ENCODE measurements at regions not wholly inside any gene's neighbourhood (a gene's known extent, or its start where the extent isn't known, plus 50 kb on each side); places are given as distances from the start of the nearest gene placed in this dataset.

- no peak overlapping the region for H3K4me3 ChIP-seq (ENCODE audit: low read length)
- H3K9me3 ChIP-seq (ENCODE audit: control insufficient read depth, low read length) = no peaks in the 10 kb centered on the region
- peak overlapping the region; percentile 25 for H3K27ac ChIP-seq (ENCODE audit: low read length)
- WGBS = 70% methylated on average over 12 of the region's 12 CpGs
- ATAC-seq (peak; percentile 88 to 89), DNase-seq (peak; percentile 72 to 81 (median 80))
- H3K4me1 ChIP-seq (ENCODE audit: control insufficient read depth, insufficient read depth, low read length) = peaks cover 3% of the 10 kb centered on the region
- intact Hi-C loops (cut with DNase I) = no loop called here
- no peaks in the 10 kb centered on the region for H3K27me3 ChIP-seq (ENCODE audit: control insufficient read depth, insufficient read depth)
Observed at GRCh38 chr10:124145109-124145870, 51.9 kb upstream of the CHST15 start.

GRCh38 chr10:124144536-124144935 is 51.1 kb upstream of the CHST15 start:
- peak; percentile 17 to 34 for ATAC-seq
- Histone ChIP-seq H3K4me3 (ENCODE audit: low read length) (no peak overlapping the region), H3K4me1 (ENCODE audit: control insufficient read depth, insufficient read depth, low read length) (peaks cover 3% of the 10 kb centered on the region), H3K9me3 (ENCODE audit: control insufficient read depth, low read length) (no peaks in the 10 kb centered on the region), H3K27me3 (ENCODE audit: control insufficient read depth, insufficient read depth) (no peaks in the 10 kb centered on the region), H3K27ac (ENCODE audit: low read length) (no peak overlapping the region)
- WGBS = 67% methylated on average over 9 of the region's 9 CpGs
- intact Hi-C loops (cut with DNase I) = no loop called here
- DNase-seq = no peak

GRCh38 chr10:124143721-124144120 is 50.3 kb upstream of the CHST15 start:
- peaks cover 3% of the 10 kb centered on the region for H3K4me1 ChIP-seq (ENCODE audit: control insufficient read depth, insufficient read depth, low read length)
- intact Hi-C loops (cut with DNase I) = no loop called here
- no peak for ATAC-seq

More at GRCh38 chr10:124143721-124144120, 50.3 kb upstream of the CHST15 start:
- H3K27me3 ChIP-seq (ENCODE audit: control insufficient read depth, insufficient read depth) = no peaks in the 10 kb centered on the region
- no peak for DNase-seq
- no peaks in the 10 kb centered on the region for H3K9me3 ChIP-seq (ENCODE audit: control insufficient read depth, low read length)
- no peak overlapping the region for H3K4me3 ChIP-seq (ENCODE audit: low read length)
- 89% methylated on average over 6 of the region's 6 CpGs for WGBS
- H3K27ac ChIP-seq (ENCODE audit: low read length) = no peak overlapping the region
